HG03103 (cell line): ENCODE measurements at regions not wholly inside any gene's neighbourhood (a gene's known extent, or its start where the extent isn't known, plus 50 kb on each side); places are given as distances from the start of the nearest gene placed in this dataset.

Source experiments
- ATAC-seq: cut with Tn5 transposase; IDR thresholded peaks from one replicate; pipeline ENCODE4 v1.9.1; 2021; ENCODE audit warnings: low read depth; ENCODE audit not compliant: unreplicated experiment

DNA sequence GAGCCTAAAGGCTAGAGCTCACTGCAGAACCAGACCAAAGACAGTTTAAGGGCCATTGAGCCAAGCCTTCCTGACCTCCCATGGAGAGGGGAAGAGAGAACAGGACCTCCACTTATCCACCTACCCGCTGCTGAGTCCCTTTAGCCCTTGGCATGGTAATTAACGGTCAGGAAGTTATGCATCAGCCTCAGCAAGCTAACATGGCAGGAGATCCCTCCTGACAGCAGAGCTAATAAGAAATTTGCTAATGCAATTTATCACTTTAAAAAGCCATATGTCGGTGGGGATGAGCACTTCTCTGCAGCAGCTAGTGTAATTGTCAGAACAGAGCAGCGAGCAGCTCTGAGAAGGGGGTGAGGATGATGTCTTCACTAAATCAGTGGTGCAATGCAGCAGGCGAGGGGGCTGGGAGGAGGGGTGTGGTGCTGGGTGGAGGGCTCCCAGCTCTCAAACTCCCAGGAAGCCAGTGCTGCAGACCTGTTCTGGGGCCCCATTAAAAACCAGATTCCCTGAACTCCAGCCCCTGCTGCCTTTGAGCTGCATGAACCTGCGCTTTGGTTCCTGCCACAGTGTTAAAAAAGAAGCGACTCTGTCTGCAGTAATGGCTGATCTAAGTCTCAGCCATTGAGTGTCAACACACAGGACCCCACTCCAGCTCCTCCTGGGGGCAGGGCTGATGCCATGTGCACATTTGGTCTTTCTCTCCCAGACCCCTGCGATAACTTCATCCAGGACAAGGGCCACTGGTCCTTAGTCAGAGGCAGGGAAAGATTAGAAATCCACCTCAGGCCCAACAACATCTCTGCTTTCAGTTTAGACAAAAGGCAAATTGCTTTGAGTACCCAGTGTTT lies 63.0 kb upstream of the CALM2 start:
- no peak for ATAC-seq

- ATAC-seq, result no peak
These were observed 62.3 kb upstream of the CALM2 start for GRCh38 chr2:47238638-47239037.

- ATAC-seq, result no peak
These were observed 61.3 kb upstream of the CALM2 start for GRCh38 chr2:47237375-47238334.

- ATAC-seq, result no peak
These were observed 60.3 kb upstream of the CALM2 start for GRCh38 chr2:47236503-47237215.

GRCh38 chr2:47235132-47235531 lies 58.8 kb upstream of the CALM2 start:
- no peak for ATAC-seq

DNA sequence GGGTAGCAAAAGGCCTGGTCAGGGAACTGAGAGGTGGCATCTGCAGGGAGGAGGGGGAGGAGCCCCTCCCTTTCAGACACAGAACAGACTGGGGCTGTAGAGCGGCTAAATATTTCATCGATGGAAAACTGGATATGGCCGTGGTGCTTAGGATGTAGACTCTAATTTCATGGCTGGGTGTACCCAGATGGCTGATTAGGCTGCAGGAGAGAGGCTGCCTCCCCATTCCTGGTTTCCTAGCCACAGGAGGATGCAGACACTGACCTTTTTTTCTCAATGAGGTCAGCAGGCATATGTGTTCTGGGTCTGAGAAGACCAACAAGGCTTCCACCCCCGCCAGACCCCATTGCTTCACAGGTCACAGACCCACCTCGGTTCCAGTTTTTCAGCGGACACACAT lies 58.1 kb upstream of the CALM2 start:
- ATAC-seq, result no peak

GRCh38 chr2:47232738-47233415 lies 56.6 kb upstream of the CALM2 start:
- no peak for ATAC-seq

DNA sequence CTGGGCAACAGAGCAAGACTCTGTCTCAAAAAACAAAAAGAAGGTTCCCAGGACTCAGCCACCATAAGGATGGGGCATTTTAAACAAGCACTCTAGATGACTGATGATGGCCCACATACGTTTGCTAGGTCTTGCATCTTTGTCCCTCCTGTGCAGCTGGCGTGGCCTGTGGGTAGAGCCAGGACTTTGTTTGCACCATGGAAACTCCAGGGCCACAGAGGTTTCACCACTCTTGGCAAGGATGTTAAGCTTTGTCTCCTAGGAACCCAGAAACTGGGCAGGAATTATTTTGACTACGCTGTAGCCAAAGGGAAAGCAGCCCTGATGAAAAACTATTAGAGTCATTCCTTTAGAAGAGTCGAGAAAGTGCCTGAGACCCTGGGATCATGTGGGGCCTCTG lies 54.1 kb upstream of the CALM2 start:
- no peak for ATAC-seq

GRCh38 chr2:47227532-47228279 lies 51.4 kb upstream of the CALM2 start:
- no peak for ATAC-seq

GRCh38 chr2:47226923-47227220 lies 50.6 kb upstream of the CALM2 start:
- ATAC-seq, result no peak

GRCh38 chr2:47226132-47226922 lies 50.0 kb upstream of the CALM2 start:
- no peak for ATAC-seq
